GM12891 (cell line): ENCODE measurements at regions not wholly inside any gene's neighbourhood (a gene's known extent, or its start where the extent isn't known, plus 50 kb on each side); places are given as distances from the start of the nearest gene placed in this dataset.

Source experiments
- PAX5 ChIP-seq: IDR thresholded peaks from 2 replicates; pipeline ENCODE4 v1.6.1; 2011; ENCODE audit warnings: low read length, moderate library complexity, mild to moderate bottlenecking; ENCODE audit not compliant: insufficient read depth, severe bottlenecking
- POLR2A ChIP-seq: IDR thresholded peaks from 2 replicates; pipeline ENCODE4 v1.6.1; 2011; ENCODE audit warnings: low read depth, low read length, control low read depth
- POLR2AphosphoS5 ChIP-seq: IDR thresholded peaks from 2 replicates; pipeline ENCODE4 v1.6.1; 2011; ENCODE audit warnings: low read depth, low read length, control low read depth
- POU2F2 ChIP-seq: IDR thresholded peaks from 2 replicates; pipeline ENCODE4 v1.6.1; 2011; ENCODE audit warnings: low read depth, mild to moderate bottlenecking, control low read depth, low read length, moderate library complexity
- SPI1 ChIP-seq: IDR thresholded peaks from 2 replicates; pipeline ENCODE4 v1.6.1; 2011; ENCODE audit warnings: low read depth, low read length, control low read depth
- TAF1 ChIP-seq: IDR thresholded peaks from 2 replicates; pipeline ENCODE4 v1.6.1; 2011; ENCODE audit warnings: low read depth, low read length, control low read depth

DNA sequence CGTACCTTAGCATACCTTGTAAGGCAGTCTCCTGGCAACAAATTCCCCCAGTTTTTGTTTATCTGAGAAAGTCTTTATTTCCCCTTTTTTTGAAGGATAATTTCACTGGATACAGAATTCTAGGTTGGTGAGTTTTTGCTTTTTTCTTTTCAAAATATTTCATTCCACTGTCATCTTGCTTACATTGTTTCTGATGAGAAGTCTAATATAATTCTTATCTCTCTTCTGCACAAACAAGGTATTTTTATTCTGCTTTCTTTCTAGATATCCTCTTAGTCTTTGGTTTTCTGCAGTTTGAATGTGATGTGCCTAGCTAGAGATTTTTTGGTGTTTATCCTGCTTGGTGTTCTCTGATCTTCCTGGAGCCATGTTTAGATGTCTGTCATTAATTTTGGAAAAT lies 57.7 kb upstream of the EZR start:
- no peak for TF ChIP-seq POLR2AphosphoS5
- TF ChIP-seq POLR2A: no peak
- no peak for TF ChIP-seq TAF1
- no peak for TF ChIP-seq POU2F2
- TF ChIP-seq SPI1: no peak
- no peak for TF ChIP-seq PAX5
